ENCODE measurements at regions not wholly inside any gene's neighbourhood (a gene's known extent, or its start where the extent isn't known, plus 50 kb on each side); places are given as distances from the start of the nearest gene placed in this dataset.

- no peak for TF ChIP-seq CTCF (IDR thresholded peaks at IDR 0.05)
- TF ChIP-seq POLR2AphosphoS5 (IDR thresholded peaks at IDR 0.05): no peak
These were observed 163.9 kb downstream of the FAXC start for GRCh38 chr6:99185525-99185924.
